Fibroblast of pulmonary artery (primary cell): ENCODE measurements at regions not wholly inside any gene's neighbourhood (a gene's known extent, or its start where the extent isn't known, plus 50 kb on each side); places are given as distances from the start of the nearest gene placed in this dataset.

Experiments used
- DNase-seq: peaks from one replicate; pipeline ENCODE4 v3.0.0-alpha.2; 2010; ENCODE audit warnings: low read depth
- H3K4me3 ChIP-seq: replicated peaks from 2 replicates; pipeline ENCODE4 v1.5.1; 2011; ENCODE audit warnings: low read depth, mild to moderate bottlenecking, control low read depth, low read length, moderate library complexity
- CTCF ChIP-seq: IDR thresholded peaks from 2 replicates; pipeline ENCODE4 v1.5.1; 2011; ENCODE audit warnings: mild to moderate bottlenecking, control low read depth, low read length, inconsistent platforms; ENCODE audit errors: missing control alignments

- no peak overlapping the region for H3K4me3 ChIP-seq
- no peak for TF ChIP-seq CTCF
- no peak for DNase-seq
Observed at GRCh38 chr14:32006263-32007110, 70.6 kb upstream of the ARHGAP5 start.

- no peak for TF ChIP-seq CTCF
- no peak for DNase-seq
- no peak overlapping the region for H3K4me3 ChIP-seq
Observed at GRCh38 chr14:32007755-32008362, 69.2 kb upstream of the ARHGAP5 start.

- H3K4me3 ChIP-seq: no peak overlapping the region
- TF ChIP-seq CTCF: no peak
- no peak for DNase-seq
Observed at GRCh38 chr14:32008602-32009193, 68.4 kb upstream of the ARHGAP5 start.

GRCh38 chr14:32009221-32009975 lies 67.7 kb upstream of the ARHGAP5 start:
- H3K4me3 ChIP-seq: no peak overlapping the region
- DNase-seq: no peak
- TF ChIP-seq CTCF: no peak

- no peak overlapping the region for H3K4me3 ChIP-seq
- TF ChIP-seq CTCF: no peak
- no peak for DNase-seq
Observed at GRCh38 chr14:32009976-32010581, 67.0 kb upstream of the ARHGAP5 start.

- no peak for TF ChIP-seq CTCF
- no peak overlapping the region for H3K4me3 ChIP-seq
- no peak for DNase-seq
Observed at GRCh38 chr14:32010604-32011125, 66.4 kb upstream of the ARHGAP5 start.
